IMR-90 (cell line): ENCODE measurements at regions not wholly inside any gene's neighbourhood (a gene's known extent, or its start where the extent isn't known, plus 50 kb on each side); places are given as distances from the start of the nearest gene placed in this dataset.

Source experiments
- ATAC-seq: fragments of 200-7000 bp; cut with Tn5 transposase; 2 replicates; pipeline ENCODE4 v1.9.1; 2020; ENCODE audit warnings: low read depth, mild to moderate bottlenecking, moderate library complexity
- BruUV-seq: library from RNA; stranded (reverse); fragments of 400-500 nt; replicated peaks from 2 replicates; lab custom pipeline; 2021; lab: Mats Ljungman, UMichigan
- CTCF ChIA-PET: fragments of 300-600 bp; formaldehyde crosslinking; extraction: SDS; loops from one replicate; lab custom pipeline; 2021; ENCODE audit warnings: antibody characterized with exemption; lab: Yijun Ruan, JAX
- POLR2A ChIA-PET: fragments of 300-600 bp; sonication (Branson Sonifier 250); formaldehyde crosslinking; loops from one replicate; lab custom pipeline; 2022; ENCODE audit warnings: antibody characterized with exemption; ENCODE audit not compliant: unreplicated experiment; lab: Charles Lee
- DNase-seq: peaks from one replicate; pipeline ENCODE4 v3.0.0; 2013
- H2AFZ ChIP-seq: replicated peaks from 2 replicates; pipeline ENCODE3; 2013; ENCODE audit warnings: low read length, mild to moderate bottlenecking; ENCODE audit not compliant: poor library complexity
- H2AK5ac ChIP-seq: 2 replicates; pipeline ENCODE4 v1.6.1; 2013; ENCODE audit warnings: low read depth, low read length, inconsistent platforms
- H2AK9ac ChIP-seq: replicated peaks from 2 replicates; pipeline ENCODE3; 2013; ENCODE audit warnings: mild to moderate bottlenecking, low read depth, low read length, moderate library complexity; ENCODE audit not compliant: poor library complexity
- H2BK120ac ChIP-seq: 2 replicates; pipeline ENCODE4 v1.6.1; 2013; ENCODE audit warnings: low read depth, low read length, inconsistent platforms
- H2BK15ac ChIP-seq: 3 replicates; pipeline ENCODE4 v1.6.1; 2013; ENCODE audit warnings: low read depth, low read length, inconsistent platforms
- H2BK20ac ChIP-seq: 2 replicates; pipeline ENCODE4 v1.6.1; 2013; ENCODE audit warnings: low read depth, mild to moderate bottlenecking, inconsistent platforms, low read length, moderate library complexity
- H2BK5ac ChIP-seq: 2 replicates; pipeline ENCODE4 v1.6.1; 2013; ENCODE audit warnings: mild to moderate bottlenecking, low read depth, low read length, inconsistent platforms; ENCODE audit not compliant: poor library complexity, severe bottlenecking
- H3K14ac ChIP-seq: replicated peaks from 2 replicates; pipeline ENCODE4 v1.6.1; 2013; ENCODE audit warnings: low read depth, low read length, inconsistent platforms
- H3K18ac ChIP-seq: 2 replicates; pipeline ENCODE4 v1.6.1; 2013; ENCODE audit warnings: low read depth, low read length, control low read depth
- H3K23ac ChIP-seq: 2 replicates; pipeline ENCODE4 v1.6.1; 2013; ENCODE audit warnings: low read depth, low read length, inconsistent platforms
- H3K27ac ChIP-seq: 2 replicates; pipeline ENCODE4 v1.5.1; 2013; ENCODE audit warnings: mild to moderate bottlenecking, control low read depth, low read length; ENCODE audit not compliant: insufficient read depth
- H3K27me3 ChIP-seq: 2 replicates; pipeline ENCODE4 v1.6.1; 2013; ENCODE audit warnings: low read length; ENCODE audit not compliant: control insufficient read depth, insufficient read depth
- H3K36me3 ChIP-seq: 2 replicates; pipeline ENCODE4 v1.6.1; 2013; ENCODE audit warnings: low read length, mixed read lengths; ENCODE audit not compliant: control insufficient read depth, insufficient read depth
- H3K4ac ChIP-seq: 2 replicates; pipeline ENCODE4 v1.6.1; 2013; ENCODE audit warnings: low read depth, low read length, inconsistent platforms
- H3K4me1 ChIP-seq: 2 replicates; pipeline ENCODE4 v1.6.1; 2013; ENCODE audit warnings: low read length, mixed read lengths; ENCODE audit not compliant: control insufficient read depth, insufficient read depth
- H3K4me2 ChIP-seq: 2 replicates; pipeline ENCODE4 v1.6.1; 2013; ENCODE audit warnings: low read depth, mild to moderate bottlenecking, control low read depth, low read length, moderate library complexity
- H3K4me3 ChIP-seq: 2 replicates; pipeline ENCODE4 v1.5.1; 2013; ENCODE audit warnings: low read depth, mild to moderate bottlenecking, control low read depth, low read length, moderate library complexity; ENCODE audit not compliant: insufficient read depth
- H3K56ac ChIP-seq: 2 replicates; pipeline ENCODE4 v1.6.1; 2013; ENCODE audit warnings: low read length, inconsistent platforms; ENCODE audit not compliant: insufficient read depth; ENCODE audit errors: extremely low read depth
- H3K79me1 ChIP-seq, 2 experiments: 2 replicates each; pipeline ENCODE4 v1.6.1; 2013; ENCODE audit warnings: low read length in 2 of 2, inconsistent platforms in 1 of 2, low read depth in 1 of 2
- H3K9ac ChIP-seq: 2 replicates; pipeline ENCODE4 v1.6.1; 2013; ENCODE audit warnings: low read depth, low read length, control low read depth
- H3K9me1 ChIP-seq: 2 replicates; pipeline ENCODE4 v1.6.1; 2013; ENCODE audit warnings: low read length, inconsistent platforms; ENCODE audit not compliant: insufficient read depth
- H3K9me3 ChIP-seq: 2 replicates; pipeline ENCODE4 v1.6.1; 2013; ENCODE audit warnings: low read length; ENCODE audit not compliant: control insufficient read depth, insufficient read depth
- H4K20me1 ChIP-seq: 2 replicates; pipeline ENCODE4 v1.6.1; 2013; ENCODE audit warnings: low read length, inconsistent platforms; ENCODE audit not compliant: insufficient read depth
- H4K5ac ChIP-seq: 2 replicates; pipeline ENCODE4 v1.6.1; 2013; ENCODE audit warnings: mild to moderate bottlenecking, low read depth, low read length, control low read depth
- H4K8ac ChIP-seq, 2 experiments: 2 replicates each; pipeline ENCODE4 v1.6.1; 2013; ENCODE audit warnings: low read depth in 2 of 2, low read length in 2 of 2, control low read depth in 1 of 2, inconsistent platforms in 1 of 2
- H4K91ac ChIP-seq: 2 replicates; pipeline ENCODE4 v1.6.1; 2013; ENCODE audit warnings: low read depth, low read length, inconsistent platforms; ENCODE audit not compliant: insufficient read depth
- CTCF ChIP-seq: conservative IDR thresholded peaks from 2 replicates; pipeline ENCODE4 v1.5.1; 2012; ENCODE audit warnings: mild to moderate bottlenecking, low read depth, low read length, improper control_type of control experiment
- MXI1 ChIP-seq: IDR thresholded peaks from 2 replicates; pipeline ENCODE4 v1.6.1; 2012; ENCODE audit warnings: low read depth, mild to moderate bottlenecking, low read length, moderate library complexity, borderline replicate concordance
- WGBS, 2 experiments: methylation state at CpG; one replicate each; pipeline versions ENCODE4 v1.1.5 to v1.1.7; 2013; ENCODE audit warnings: missing lambda C conversion rate in 2 of 2; ENCODE audit not compliant: insufficient read length in 1 of 2; ENCODE audit errors: extremely low coverage in 2 of 2; 5-methylcytosine and 5-hydroxymethylcytosine counted together
- dilution Hi-C: fragments of 300-500 bp; cut with HindIII; formaldehyde crosslinking; loops from one replicate; pipeline ENCODE4 v1.14.3; 2018; ENCODE audit warnings: low sequenced_read_pairs; ENCODE audit not compliant: unreplicated experiment
- in situ Hi-C: fragments of 300-500 bp; cut with MboI; formaldehyde crosslinking; loops from 3 replicates; pipeline ENCODE4 v1.14.3; 2019; ENCODE audit warnings: low sequenced_read_pairs, inconsistent platforms, mixed read lengths
- intact Hi-C: fragments of 100-400 bp; cut with micrococcal nuclease; formaldehyde crosslinking; loops from 2 replicates; pipeline ENCODE4 v1.10.0; 2022

GRCh38 chr18:40431071-40431985, 1523.7 kb upstream of the PIK3C3 start (continued):
- no peak for TF ChIP-seq CTCF

DNA sequence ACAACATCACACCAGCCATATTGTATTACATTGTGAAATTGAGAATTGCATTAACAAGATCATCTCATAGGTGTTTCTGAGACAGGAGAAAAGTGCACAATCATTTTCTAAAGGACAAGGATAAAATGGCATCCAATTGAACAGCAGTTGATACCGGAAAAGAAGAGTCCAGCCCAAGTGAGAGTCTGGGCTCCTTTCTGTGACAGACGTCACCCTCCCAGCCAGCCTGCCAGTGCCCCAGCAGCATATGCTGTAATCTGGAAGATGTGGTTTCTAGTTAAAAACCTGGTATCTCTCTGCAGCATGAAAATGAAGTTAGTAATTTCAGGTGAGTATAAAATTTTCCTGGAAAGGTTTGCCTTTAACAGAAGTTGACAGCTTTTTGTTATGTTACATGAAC, 1531.7 kb upstream of the PIK3C3 start:
- Histone ChIP-seq H3K79me1 (no peaks in the 10 kb centered on the region), H3K9me3 (no peaks in the 10 kb centered on the region), H3K27me3 (no peaks in the 10 kb centered on the region), H4K20me1 (no peaks in the 10 kb centered on the region), H4K91ac (no peak overlapping the region), H2AK9ac (no peak overlapping the region), H2BK5ac (no peak overlapping the region), H3K18ac (no peak overlapping the region), H3K27ac (no peak overlapping the region), H2AFZ (no peak overlapping the region), H2BK120ac (no peak overlapping the region), H3K4me2 (no peak overlapping the region), H3K9me1 (no peaks in the 10 kb centered on the region), H3K4me3 (no peak overlapping the region), H2BK20ac (no peak overlapping the region), H3K36me3 (no peaks in the 10 kb centered on the region), H4K5ac (no peak overlapping the region), H4K8ac (no peak overlapping the region), H3K14ac (no peak overlapping the region), H3K56ac (no peak overlapping the region), H2BK15ac (no peak overlapping the region), H3K4ac (no peak overlapping the region), H2AK5ac (no peak overlapping the region), H3K9ac (no peak overlapping the region), H3K23ac (no peak overlapping the region), H3K4me1 (no peaks in the 10 kb centered on the region)
- intact Hi-C loops, result no loop called here
- dilution Hi-C loops, result no loop called here
- WGBS, 2 experiments, result no CpG with 5 or more reads among the region's 2 CpGs
- in situ Hi-C loops, result loop anchor here (25.0 kb wide), 1 partner anchor 964 kb away; no protein-coding TSS in a partner anchor
- TF ChIP-seq MXI1, result no peak
- ChIA-PET CTCF (no interaction called here), POLR2A (interaction anchor here (1.0 kb wide), 1 partner anchor 16 kb away, joined by 5 read pairs; no protein-coding TSS in a partner anchor)
- BruUV-seq, result no TSS peak
- ATAC-seq (no peak), DNase-seq (no peak)
